Ishikawa (cell line): ENCODE measurements at regions not wholly inside any gene's neighbourhood (a gene's known extent, or its start where the extent isn't known, plus 50 kb on each side); places are given as distances from the start of the nearest gene placed in this dataset.

Experiments
- EP300 ChIP-seq: IDR thresholded peaks from 2 replicates; pipeline ENCODE4 v1.6.1; 2012; ENCODE audit warnings: borderline replicate concordance
- NFIC ChIP-seq: IDR thresholded peaks from 2 replicates; pipeline ENCODE4 v1.6.1; 2012
- RAD21 ChIP-seq: IDR thresholded peaks from 2 replicates; pipeline ENCODE4 v1.6.1; 2012; ENCODE audit warnings: low read depth
- TAF1 ChIP-seq: IDR thresholded peaks from 2 replicates; pipeline ENCODE4 v1.6.1; 2012; ENCODE audit warnings: low read depth, mild to moderate bottlenecking
- YY1 ChIP-seq: IDR thresholded peaks from 2 replicates; pipeline ENCODE4 v1.6.1; 2012; ENCODE audit warnings: low read depth
- TF ChIP-seq, protein P1 (sequence below): IDR thresholded peaks from 2 replicates; pipeline ENCODE4 v1.6.1; 2012

DNA sequence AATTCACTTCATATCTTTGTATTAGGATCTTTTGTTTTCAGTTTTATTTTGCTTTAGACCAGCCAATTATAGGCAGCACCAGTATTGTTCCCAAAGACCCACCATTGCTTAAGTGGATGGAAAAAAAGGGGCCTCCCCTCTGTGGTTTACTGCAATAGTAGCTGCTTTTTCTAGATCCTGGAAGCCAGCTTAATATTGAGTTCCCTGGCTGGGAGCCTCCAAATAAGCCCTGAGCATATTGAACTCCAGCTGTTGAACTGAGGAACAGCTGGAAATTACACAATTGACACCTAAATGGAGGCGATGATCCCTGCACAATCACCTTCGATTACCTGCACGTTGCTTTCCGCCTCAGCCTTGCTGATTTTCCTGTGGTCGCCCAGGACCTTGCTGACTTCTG lies 576.0 kb downstream of the SOX6 start:
- TF ChIP-seq TAF1 = no peak
- TF ChIP-seq NFIC = no peak
- TF ChIP-seq RAD21 = no peak
- TF ChIP-seq EP300 = no peak
- no peak for TF ChIP-seq YY1
- TF ChIP-seq, protein P1, sequence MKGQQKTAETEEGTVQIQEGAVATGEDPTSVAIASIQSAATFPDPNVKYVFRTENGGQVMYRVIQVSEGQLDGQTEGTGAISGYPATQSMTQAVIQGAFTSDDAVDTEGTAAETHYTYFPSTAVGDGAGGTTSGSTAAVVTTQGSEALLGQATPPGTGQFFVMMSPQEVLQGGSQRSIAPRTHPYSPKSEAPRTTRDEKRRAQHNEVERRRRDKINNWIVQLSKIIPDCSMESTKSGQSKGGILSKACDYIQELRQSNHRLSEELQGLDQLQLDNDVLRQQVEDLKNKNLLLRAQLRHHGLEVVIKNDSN = no peak
